ENCODE measurements at regions not wholly inside any gene's neighbourhood (a gene's known extent, or its start where the extent isn't known, plus 50 kb on each side); places are given as distances from the start of the nearest gene placed in this dataset.
"Not testable (repeated sequence)": the region's sequence is repeated elsewhere in the genome, so short reads cannot be mapped to it uniquely, and the experiment has no call there.

GRCh38 chr17:445839-446238 lies 93.2 kb upstream of the RPH3AL start, which contains the start of gene RFLNB:
Gene RFLNB, minus strand, starts transcription at chr17:445939.
- not testable (repeated sequence) for DNase-seq

GRCh38 chr17:444879-445454 lies 92.4 kb upstream of the RPH3AL start:
- no peak for DNase-seq

GRCh38 chr17:443109-443508 lies 90.5 kb upstream of the RPH3AL start:
- DNase-seq: no peak

- no peak for DNase-seq
Measured at GRCh38 chr17:441155-441950, 88.7 kb upstream of the RPH3AL start.

GRCh38 chr17:438191-438590 lies 85.6 kb upstream of the RPH3AL start:
- DNase-seq: no peak

GRCh38 chr17:437545-437944 lies 84.9 kb upstream of the RPH3AL start:
- DNase-seq: no peak

GRCh38 chr17:436571-436970 lies 84.0 kb upstream of the RPH3AL start:
- DNase-seq: no peak

GRCh38 chr17:432471-432870 lies 79.9 kb upstream of the RPH3AL start:
- not testable (repeated sequence) for DNase-seq

GRCh38 chr17:431494-431893 lies 78.9 kb upstream of the RPH3AL start:
- no peak for DNase-seq

- no peak for DNase-seq
Measured at GRCh38 chr17:429589-429988, 77.0 kb upstream of the RPH3AL start.

- DNase-seq: no peak
Measured at GRCh38 chr17:428414-428813, 75.8 kb upstream of the RPH3AL start.

- no peak for DNase-seq
Measured at GRCh38 chr17:427891-428290, 75.3 kb upstream of the RPH3AL start.

- no peak for DNase-seq
Measured at GRCh38 chr17:427327-427726, 74.7 kb upstream of the RPH3AL start.

- no peak for DNase-seq
Measured at GRCh38 chr17:422196-422930, 69.8 kb upstream of the RPH3AL start.

- no peak for DNase-seq
Measured at GRCh38 chr17:420479-421175, 68.0 kb upstream of the RPH3AL start.

- no peak for DNase-seq
Measured at GRCh38 chr17:419073-419735, 66.6 kb upstream of the RPH3AL start.

GRCh38 chr17:418421-418751 lies 65.8 kb upstream of the RPH3AL start:
- no peak for DNase-seq

- DNase-seq: no peak
Measured at GRCh38 chr17:417691-418420, 65.2 kb upstream of the RPH3AL start.

GRCh38 chr17:416293-417206 lies 63.9 kb upstream of the RPH3AL start:
- DNase-seq: no peak

GRCh38 chr17:413706-414380 lies 61.2 kb upstream of the RPH3AL start:
- no peak for DNase-seq

GRCh38 chr17:413016-413350 lies 60.4 kb upstream of the RPH3AL start:
- no peak for DNase-seq

Data from stimulated activated CD4-positive, alpha-beta T cell treated with anti-CD3 and anti-CD28 coated beads, Interleukin-2, amount 100 ng/mL, for 48 hours (primary cell).